HCT116 (cell line): ENCODE measurements at regions not wholly inside any gene's neighbourhood (a gene's known extent, or its start where the extent isn't known, plus 50 kb on each side); places are given as distances from the start of the nearest gene placed in this dataset.

ENCODE experiments used
- ATAC-seq: fragments of 200-7000 bp; cut with Tn5 transposase; 2 replicates; pipeline ENCODE4 v1.9.1; 2020; ENCODE audit warnings: mild to moderate bottlenecking, moderate library complexity
- BruUV-seq: library from RNA; stranded (reverse); fragments of 400-500 nt; replicated peaks from 2 replicates; lab custom pipeline; 2021; lab: Mats Ljungman, UMichigan
- CTCF ChIA-PET: fragments of 300-600 bp; sonication (Branson Sonifier 250); formaldehyde crosslinking; loops from one replicate; lab custom pipeline; 2021; ENCODE audit warnings: antibody characterized with exemption; lab: Charles Lee
- POLR2A ChIA-PET: fragments of 300-600, 350-600 bp; sonication (Branson Sonifier 250); formaldehyde crosslinking; loops from one replicate; lab custom pipeline; 2021; ENCODE audit warnings: antibody characterized with exemption; lab: Charles Lee
- RAD21 ChIA-PET, 2 experiments: fragments of 300-600 bp; sonication (Branson Sonifier 250); formaldehyde crosslinking; loops; one replicate each; lab custom pipeline; 2023; ENCODE audit warnings: low total read pairs in 2 of 2; ENCODE audit not compliant: uncharacterized antibody in 2 of 2, unreplicated experiment in 2 of 2, low non-redundant PET in 1 of 2; lab: Charles Lee
- DNase-seq: peaks from one replicate; pipeline ENCODE4 v3.0.0-alpha.2; 2010; ENCODE audit warnings: low read depth, low spot score
- H2AFZ ChIP-seq: fragments of 200-600 bp; shearing (Covaris generic), sonication (generic); 2 replicates; pipeline ENCODE4 v1.6.1; 2017; ENCODE audit warnings: low read depth, mixed run types, mixed read lengths, antibody characterized with exemption, low read length; ENCODE audit not compliant: poor library complexity, severe bottlenecking
- H3K27ac ChIP-seq: 2 replicates; pipeline ENCODE4 v1.5.1; 2012; ENCODE audit warnings: low read depth, low read length
- H3K27me3 ChIP-seq: fragments of 200-600 bp; sonication (generic); 2 replicates; pipeline ENCODE4 v1.6.1; 2016; ENCODE audit warnings: mixed run types, low read length, mixed read lengths; ENCODE audit not compliant: insufficient read depth
- H3K36me3 ChIP-seq, 2 experiments: fragments of 200-500 bp in 1 of 2; fragments of 200-600 bp in 1 of 2; sonication (Bioruptor generic) in 1 of 2; sonication (generic) in 1 of 2; 2 replicates each; pipeline versions ENCODE4 v1.5.1 to v1.6.1; 2014 to 2016; ENCODE audit warnings: low read length in 2 of 2, inconsistent platforms in 1 of 2, mixed read lengths in 1 of 2, mixed run types in 1 of 2; ENCODE audit not compliant: insufficient read depth in 2 of 2, control insufficient read depth in 1 of 2
- H3K4me1 ChIP-seq, 2 experiments: fragments of 200-600 bp in 1 of 2; sonication (generic) in 1 of 2; 2 replicates each; pipeline versions ENCODE4 v1.5.1 to v1.6.1; 2012 to 2017; ENCODE audit warnings: low read length in 2 of 2, inconsistent platforms in 1 of 2, mild to moderate bottlenecking in 1 of 2, mixed read lengths in 1 of 2, mixed run types in 1 of 2, moderate library complexity in 1 of 2; ENCODE audit not compliant: insufficient read depth in 2 of 2, control insufficient read depth in 1 of 2
- H3K4me2 ChIP-seq: fragments of 200-600 bp; sonication (generic); 2 replicates; pipeline ENCODE4 v1.6.1; 2017; ENCODE audit warnings: mixed run types, low read length, mixed read lengths
- H3K4me3 ChIP-seq, 2 experiments: fragments of 200-600 bp in 1 of 2; sonication (generic) in 1 of 2; replicated peaks in 1 of 2; 2 replicates each; pipeline ENCODE4 v1.5.1; 2011 to 2016; ENCODE audit warnings: low read length in 2 of 2, control low read depth in 1 of 2, low read depth in 1 of 2, mild to moderate bottlenecking in 1 of 2, mixed read lengths in 1 of 2, mixed run types in 1 of 2
- H3K79me2 ChIP-seq: fragments of 200-600 bp; sonication (generic); 2 replicates; pipeline ENCODE4 v1.6.1; 2017; ENCODE audit warnings: mild to moderate bottlenecking, mixed run types, low read length, moderate library complexity, mixed read lengths; ENCODE audit not compliant: insufficient read depth
- H3K9ac ChIP-seq: fragments of 200-600 bp; sonication (generic); 2 replicates; pipeline ENCODE4 v1.6.1; 2016; ENCODE audit warnings: low read length, mixed read lengths
- H3K9me2 ChIP-seq: fragments of 200-600 bp; sonication (generic), shearing (Covaris generic); 2 replicates; pipeline ENCODE4 v1.6.1; 2017; ENCODE audit warnings: mixed run types, mild to moderate bottlenecking, moderate library complexity; ENCODE audit not compliant: insufficient read depth
- H3K9me3 ChIP-seq, 2 experiments: fragments of 200-500 bp in 1 of 2; fragments of 200-600 bp in 1 of 2; sonication (Bioruptor generic) in 1 of 2; sonication (generic) in 1 of 2; 2 replicates each; pipeline ENCODE4 v1.6.1; 2014 to 2017; ENCODE audit warnings: low read length in 2 of 2, mixed read lengths in 2 of 2, inconsistent platforms in 1 of 2, low read depth in 1 of 2, mild to moderate bottlenecking in 1 of 2, mixed run types in 1 of 2, moderate library complexity in 1 of 2; ENCODE audit not compliant: control insufficient read depth in 1 of 2, insufficient read depth in 1 of 2
- H4K20me1 ChIP-seq: fragments of 200-600 bp; sonication (generic), shearing (Covaris generic); 2 replicates; pipeline ENCODE4 v1.6.1; 2017; ENCODE audit warnings: mixed run types, mild to moderate bottlenecking, moderate library complexity; ENCODE audit not compliant: insufficient read depth
- ATF3 ChIP-seq: IDR thresholded peaks from 2 replicates; pipeline ENCODE4 v1.6.1; 2012
- CBX3 ChIP-seq: IDR thresholded peaks from 2 replicates; pipeline ENCODE4 v1.6.1; 2012; ENCODE audit warnings: low read depth
- CTCF ChIP-seq, 3 experiments: fragments of 200-600 bp in 1 of 3; sonication (generic) in 1 of 3; IDR thresholded peaks in 2 of 3; conservative IDR thresholded peaks in 1 of 3; 2 replicates each; pipeline ENCODE4 v1.5.1; 2012 to 2017; ENCODE audit warnings: low read depth in 2 of 3, low read length in 2 of 3, antibody characterized with exemption in 1 of 3, borderline replicate concordance in 1 of 3, control low read depth in 1 of 3, mild to moderate bottlenecking in 1 of 3, mixed read lengths in 1 of 3, mixed run types in 1 of 3, moderate library complexity in 1 of 3; ENCODE audit not compliant: insufficient read depth in 1 of 3
- EZH2phosphoT487 ChIP-seq: fragments of 200-600 bp; IDR thresholded peaks from 2 replicates; pipeline ENCODE4 v1.6.1; 2018; ENCODE audit warnings: antibody characterized with exemption, borderline replicate concordance
- FOSL1 ChIP-seq: IDR thresholded peaks from 2 replicates; pipeline ENCODE4 v1.6.1; 2012; ENCODE audit warnings: low read depth
- MAX ChIP-seq: IDR thresholded peaks from 2 replicates; pipeline ENCODE4 v1.6.1; 2012
- REST ChIP-seq: IDR thresholded peaks from 2 replicates; pipeline ENCODE4 v1.6.1; 2012; ENCODE audit warnings: low read depth
- SRF ChIP-seq: IDR thresholded peaks from 2 replicates; pipeline ENCODE4 v1.6.1; 2012; ENCODE audit warnings: low read depth
- TCF7L2 ChIP-seq: IDR thresholded peaks from 2 replicates; pipeline ENCODE4 v1.7.0; 2011; ENCODE audit warnings: borderline replicate concordance, inconsistent platforms; ENCODE audit not compliant: insufficient read depth, insufficient read length; ENCODE audit errors: extremely low read depth
- YY1 ChIP-seq: IDR thresholded peaks from 2 replicates; pipeline ENCODE4 v1.6.1; 2011; ENCODE audit warnings: low read length, low read depth, moderate library complexity, mild to moderate bottlenecking; ENCODE audit not compliant: insufficient replicate concordance; ENCODE audit errors: extremely low read depth
- ZFX ChIP-seq: fragments of 450-650 bp; IDR thresholded peaks from 2 replicates; pipeline ENCODE4 v1.6.1; 2017
- ZNF274 ChIP-seq: fragments of 200-500 bp; sonication (Bioruptor generic); IDR thresholded peaks from 2 replicates; pipeline ENCODE4 v1.6.1; 2014; ENCODE audit warnings: mild to moderate bottlenecking, low read depth, low read length, inconsistent platforms
- intact Hi-C: fragments of 100-400 bp; cut with micrococcal nuclease; formaldehyde crosslinking; loops from 2 replicates; pipeline ENCODE4 v1.10.0; 2022

- Histone ChIP-seq H3K9me2 (no peaks in the 10 kb centered on the region), H3K4me3 (no peak overlapping the region), H4K20me1 (no peaks in the 10 kb centered on the region), H3K4me2 (no peak overlapping the region), H3K27ac (no peak overlapping the region), H3K4me1 (no peaks in the 10 kb centered on the region), H3K9ac (no peak overlapping the region), H3K9me3 (no peaks in the 10 kb centered on the region), H2AFZ (no peak overlapping the region), H3K27me3 (no peaks in the 10 kb centered on the region), H3K79me2 (no peaks in the 10 kb centered on the region), H3K36me3 (no peaks in the 10 kb centered on the region)
- intact Hi-C loops: no loop called here
- ATAC-seq (no peak), DNase-seq (no peak)
- TF ChIP-seq EZH2phosphoT487 (no peak), ZFX (no peak), FOSL1 (no peak), CTCF (IDR thresholded peaks at IDR 0.05 in 2 of 3, conservative IDR thresholded peaks at IDR 0.05 in 1 of 3; ENCODE audit: borderline replicate concordance in 1 of 3, insufficient read depth in 1 of 3, low read depth in 2 of 3, low read length in 2 of 3) (no peak), SRF (no peak), ZNF274 (no peak), CBX3 (no peak), YY1 (no peak), REST (no peak), ATF3 (no peak), MAX (no peak), TCF7L2 (no peak)
- ChIA-PET RAD21 (no interaction called here), POLR2A (no interaction called here), CTCF (no interaction called here)
- BruUV-seq: no TSS peak
Measured at GRCh38 chr13:33606692-33607091, 211.3 kb upstream of the RFC3 start.
